Fibroblast of villous mesenchyme (primary cell): ENCODE measurements at regions not wholly inside any gene's neighbourhood (a gene's known extent, or its start where the extent isn't known, plus 50 kb on each side); places are given as distances from the start of the nearest gene placed in this dataset.

Experiments used
- DNase-seq: peaks from one replicate; pipeline ENCODE4 v3.0.0-alpha.2; 2010; ENCODE audit warnings: low read depth
- H3K4me3 ChIP-seq: 2 replicates; pipeline ENCODE4 v1.5.1; 2011; ENCODE audit warnings: low read depth, mild to moderate bottlenecking, low read length
- TF ChIP-seq, protein P1 (sequence below): IDR thresholded peaks from 2 replicates; pipeline ENCODE4 v1.5.1; 2012; ENCODE audit warnings: low read depth, mild to moderate bottlenecking, low read length; ENCODE audit not compliant: insufficient read depth

DNA sequence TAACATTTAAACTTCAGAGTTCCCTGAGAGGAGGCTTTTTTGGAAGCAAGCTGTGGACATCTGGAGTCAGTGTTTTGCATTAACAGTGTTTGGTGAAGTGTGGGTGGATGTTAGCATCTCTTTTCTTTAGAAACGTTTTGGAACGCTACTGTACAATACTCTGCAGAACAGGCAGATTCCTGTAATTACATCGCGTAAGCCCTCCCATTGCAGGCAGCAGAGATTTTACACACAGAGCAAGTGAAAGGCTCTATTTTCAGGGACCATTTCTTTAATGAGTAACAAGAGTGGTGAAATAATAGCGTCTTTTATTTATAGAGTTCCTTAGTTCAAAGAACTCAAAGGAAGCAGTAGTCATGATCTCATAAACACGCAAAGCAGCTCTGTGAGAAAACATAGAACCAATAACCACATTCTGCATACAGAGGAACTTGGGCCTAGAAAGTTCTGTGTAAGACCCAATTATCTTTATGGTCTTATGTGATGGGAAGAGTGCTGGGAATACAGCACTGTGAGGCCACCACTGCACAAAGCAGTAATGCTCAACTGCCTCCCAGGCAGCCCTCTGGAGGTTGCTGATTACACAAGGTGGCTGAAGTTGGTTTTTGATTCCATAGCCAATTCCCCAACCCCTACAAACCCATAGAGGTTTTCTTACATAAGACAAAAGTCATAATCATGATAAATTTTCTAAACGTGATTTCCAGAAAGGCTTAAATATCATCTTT lies 298.7 kb upstream of the EPHA5 start:
- TF ChIP-seq, protein P1, sequence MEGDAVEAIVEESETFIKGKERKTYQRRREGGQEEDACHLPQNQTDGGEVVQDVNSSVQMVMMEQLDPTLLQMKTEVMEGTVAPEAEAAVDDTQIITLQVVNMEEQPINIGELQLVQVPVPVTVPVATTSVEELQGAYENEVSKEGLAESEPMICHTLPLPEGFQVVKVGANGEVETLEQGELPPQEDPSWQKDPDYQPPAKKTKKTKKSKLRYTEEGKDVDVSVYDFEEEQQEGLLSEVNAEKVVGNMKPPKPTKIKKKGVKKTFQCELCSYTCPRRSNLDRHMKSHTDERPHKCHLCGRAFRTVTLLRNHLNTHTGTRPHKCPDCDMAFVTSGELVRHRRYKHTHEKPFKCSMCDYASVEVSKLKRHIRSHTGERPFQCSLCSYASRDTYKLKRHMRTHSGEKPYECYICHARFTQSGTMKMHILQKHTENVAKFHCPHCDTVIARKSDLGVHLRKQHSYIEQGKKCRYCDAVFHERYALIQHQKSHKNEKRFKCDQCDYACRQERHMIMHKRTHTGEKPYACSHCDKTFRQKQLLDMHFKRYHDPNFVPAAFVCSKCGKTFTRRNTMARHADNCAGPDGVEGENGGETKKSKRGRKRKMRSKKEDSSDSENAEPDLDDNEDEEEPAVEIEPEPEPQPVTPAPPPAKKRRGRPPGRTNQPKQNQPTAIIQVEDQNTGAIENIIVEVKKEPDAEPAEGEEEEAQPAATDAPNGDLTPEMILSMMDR = no peak
- DNase-seq = peak; percentile 13
- H3K4me3 ChIP-seq = no peak overlapping the region

DNA sequence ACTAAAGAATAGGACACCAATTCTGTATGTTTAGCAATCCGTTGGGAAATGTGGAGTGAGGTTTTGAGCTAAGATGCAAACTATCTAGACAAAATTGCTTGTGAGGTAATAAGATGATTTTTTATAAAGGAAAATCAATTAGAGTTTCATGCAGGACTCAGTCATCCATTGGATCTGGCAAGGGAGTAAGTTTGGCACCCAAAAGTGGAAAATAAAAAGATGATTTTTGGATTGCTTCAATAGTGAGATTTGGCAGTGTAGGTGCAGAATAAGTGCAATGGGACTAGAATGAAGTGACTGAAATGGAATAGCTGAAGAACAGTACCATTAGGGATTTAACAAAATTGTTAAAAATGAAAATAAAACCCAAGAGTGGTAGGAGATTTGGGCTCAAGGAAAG lies 290.5 kb upstream of the EPHA5 start:
- DNase-seq = no peak
- TF ChIP-seq, protein P1 = no peak
- no peak overlapping the region for H3K4me3 ChIP-seq

DNA sequence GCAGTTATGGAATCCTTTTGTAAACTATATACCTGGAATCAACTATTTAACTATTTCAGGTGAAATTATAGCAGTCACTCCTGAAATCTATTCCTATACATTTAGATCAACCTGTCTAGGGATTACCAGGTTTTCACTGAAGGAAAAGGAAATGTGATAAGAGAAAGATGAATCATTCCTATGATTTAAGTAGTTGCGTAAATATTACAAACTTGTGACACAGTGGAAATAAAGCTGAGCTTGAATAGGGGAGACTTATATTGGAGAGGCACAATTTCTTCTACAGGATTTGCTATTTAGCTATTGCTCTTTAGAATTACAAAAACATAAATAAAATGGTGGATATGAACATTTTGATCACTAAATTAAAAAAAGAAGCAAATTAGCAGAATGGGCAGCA lies 284.1 kb upstream of the EPHA5 start:
- no peak for DNase-seq
- TF ChIP-seq, protein P1 = no peak

DNA sequence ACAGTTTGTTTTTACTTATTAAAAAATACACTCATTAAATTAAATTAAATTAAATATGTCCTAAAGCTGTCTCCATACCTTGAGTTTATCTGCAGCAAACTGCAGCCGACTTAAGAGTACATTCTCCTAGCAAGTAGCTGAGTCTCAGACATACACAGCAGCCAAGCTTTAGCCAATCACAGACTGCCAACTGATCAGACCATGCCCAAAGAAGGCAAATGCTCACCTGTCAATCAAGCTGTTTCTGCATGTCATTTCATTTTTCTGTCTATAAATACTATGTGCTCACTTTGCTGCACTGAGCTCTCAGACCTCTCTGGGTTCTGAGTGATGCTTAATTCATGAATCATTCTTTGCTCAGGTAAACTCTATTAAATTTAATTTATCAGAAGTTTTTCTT lies 280.9 kb upstream of the EPHA5 start:
- TF ChIP-seq, protein P1 = no peak
- no peak overlapping the region for H3K4me3 ChIP-seq
- DNase-seq = no peak

More for the DNA sequence above, 284.1 kb upstream of the EPHA5 start:
- no peak overlapping the region for H3K4me3 ChIP-seq

DNA sequence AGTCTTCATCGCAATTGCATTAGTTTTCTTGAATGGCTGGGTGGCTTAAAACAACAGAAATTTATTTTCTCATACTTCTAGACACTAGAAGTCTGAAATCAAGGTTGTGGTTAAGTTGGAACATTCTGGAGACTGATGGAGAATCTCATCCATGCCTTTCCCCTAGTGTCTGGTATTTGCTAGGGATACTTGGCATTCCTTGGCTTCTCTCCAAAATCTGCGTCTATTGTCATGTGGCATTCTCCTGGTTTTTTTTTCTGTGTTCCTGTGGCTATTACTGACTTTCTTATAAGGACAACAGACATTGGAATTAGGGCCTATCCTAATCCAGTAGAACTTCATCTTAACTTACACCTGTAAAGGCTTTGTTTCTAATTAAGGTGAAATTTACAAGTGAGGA lies 272.8 kb upstream of the EPHA5 start:
- TF ChIP-seq, protein P1 = no peak
- no peak overlapping the region for H3K4me3 ChIP-seq
- peak; percentile 1 for DNase-seq

DNA sequence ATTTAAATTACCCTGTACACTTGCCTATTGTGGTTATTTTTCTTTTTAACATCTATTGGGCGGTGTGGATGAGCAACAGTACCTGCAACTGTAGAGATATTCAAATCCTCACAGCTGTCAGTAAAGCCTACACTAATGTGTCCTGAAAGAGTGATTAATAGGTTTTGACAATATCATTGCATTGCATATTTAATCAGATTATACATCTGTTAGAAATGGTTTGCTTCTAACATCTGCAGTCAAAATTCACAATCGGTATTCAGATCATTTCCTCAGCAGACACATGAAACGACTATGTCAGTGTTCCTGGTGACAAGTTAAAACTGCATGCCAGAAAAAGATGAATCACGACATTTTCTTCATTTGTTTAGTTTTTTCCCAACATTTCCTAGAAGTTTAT lies 254.6 kb upstream of the EPHA5 start:
- no peak for DNase-seq
- TF ChIP-seq, protein P1 = no peak
- no peak overlapping the region for H3K4me3 ChIP-seq

DNA sequence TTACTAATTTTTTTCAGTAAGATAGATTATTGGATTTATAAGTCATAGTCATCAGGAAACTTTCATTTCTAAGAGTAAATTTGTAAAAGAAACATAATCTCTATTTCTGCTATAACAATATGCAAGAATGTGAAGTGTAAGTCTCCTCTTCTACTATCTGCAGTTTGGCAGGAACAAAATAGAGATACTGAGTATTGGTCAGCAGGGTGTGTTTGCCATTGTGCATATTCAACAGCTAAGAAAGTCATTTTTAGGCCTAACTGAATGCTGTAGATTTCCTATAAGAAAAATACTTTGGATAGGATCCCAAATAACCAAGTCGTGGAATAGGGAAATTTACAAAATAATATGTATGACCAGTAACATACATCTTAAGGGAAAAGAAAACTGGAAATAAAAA lies 253.3 kb upstream of the EPHA5 start:
- no peak for DNase-seq
- H3K4me3 ChIP-seq = no peak overlapping the region
- TF ChIP-seq, protein P1 = no peak
